GM19240 (cell line): ENCODE measurements at regions not wholly inside any gene's neighbourhood (a gene's known extent, or its start where the extent isn't known, plus 50 kb on each side); places are given as distances from the start of the nearest gene placed in this dataset.

ENCODE experiments used
- DNase-seq: peaks from one replicate; pipeline ENCODE4 v3.0.0; 2011; ENCODE audit warnings: low spot score; ENCODE audit not compliant: insufficient read length

DNA sequence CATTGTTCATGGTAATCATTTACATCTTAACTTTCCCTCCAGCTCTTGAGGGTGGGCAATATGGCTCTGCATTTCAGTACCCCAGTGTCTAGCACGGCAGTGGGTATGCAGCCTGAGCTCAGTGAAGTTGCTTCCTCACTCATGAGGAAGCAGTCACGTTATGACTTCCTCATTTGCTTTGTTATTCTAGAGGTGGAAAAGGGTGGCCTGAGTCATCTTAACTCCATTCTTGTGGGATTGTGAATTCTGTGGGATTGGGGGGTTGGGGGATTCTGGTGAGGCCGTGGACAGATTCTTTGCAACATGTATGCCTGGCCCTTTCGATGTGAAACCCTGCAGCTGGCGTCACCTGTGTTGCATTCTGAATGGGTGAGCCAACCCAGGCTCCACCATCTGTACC, 406.7 kb upstream of the ZNF507 start:
- no peak for DNase-seq

- DNase-seq, result no peak
These were observed 405.0 kb upstream of the ZNF507 start for GRCh38 chr19:31940396-31940795.

DNA sequence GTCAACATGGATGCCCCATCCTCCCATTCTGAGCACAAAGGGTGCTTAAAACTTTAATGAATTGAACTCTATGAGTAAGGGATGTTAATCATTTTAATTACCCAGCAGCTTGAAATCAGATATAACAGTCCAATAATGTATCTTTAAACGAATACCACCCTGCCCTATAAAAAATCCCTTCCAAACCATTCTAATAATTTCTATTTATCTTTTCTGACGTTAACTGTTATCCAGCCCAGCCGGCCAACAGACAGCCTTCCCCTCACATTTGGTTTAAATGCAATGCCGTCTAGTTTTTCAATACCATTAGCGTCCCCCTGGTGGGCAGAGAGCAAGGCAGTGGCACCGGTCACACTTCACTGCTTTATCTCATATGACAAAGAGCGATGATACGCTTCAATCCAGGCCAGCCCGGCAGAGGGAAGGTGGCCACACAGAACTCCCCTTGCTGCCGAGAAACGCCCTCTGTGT, 402.2 kb upstream of the ZNF507 start:
- DNase-seq, result no peak

- no peak for DNase-seq
These were observed 401.6 kb upstream of the ZNF507 start for GRCh38 chr19:31943778-31944177.

GRCh38 chr19:31944326-31944725, 401.1 kb upstream of the ZNF507 start:
- no peak for DNase-seq

- no peak for DNase-seq
These were observed 398.9 kb upstream of the ZNF507 start for GRCh38 chr19:31946491-31946890.

DNA sequence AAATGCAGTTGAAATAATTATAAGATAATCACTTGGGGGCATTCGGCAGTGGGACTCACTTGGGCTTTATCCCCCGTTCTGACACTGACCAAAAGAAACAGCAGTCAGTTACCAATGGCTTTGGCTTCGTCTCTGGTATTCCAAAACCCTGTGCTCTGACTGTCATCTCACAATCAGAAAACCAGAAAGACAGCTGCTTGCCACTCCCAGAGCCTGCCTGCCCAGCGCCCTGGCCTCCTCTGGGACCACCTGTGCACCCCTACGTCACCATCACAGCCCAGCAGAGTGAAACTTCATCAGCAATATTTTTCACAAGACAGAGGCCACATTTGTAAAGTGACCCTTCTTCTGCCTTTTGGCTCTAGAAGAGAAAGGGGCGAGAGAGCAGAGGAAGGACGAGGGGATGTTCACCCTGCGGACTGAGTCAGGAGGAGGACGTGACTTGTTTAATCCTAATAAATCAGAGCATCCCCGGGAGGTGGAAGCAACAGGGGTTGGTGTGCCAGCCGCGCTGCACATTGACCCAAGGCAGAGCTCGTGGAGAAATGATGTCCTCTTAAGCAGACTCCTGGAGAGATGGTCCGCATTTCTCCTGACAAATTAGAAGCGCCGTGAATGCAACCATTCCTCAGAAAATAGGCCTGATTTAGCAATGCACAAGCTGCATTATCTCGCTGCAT, 397.8 kb upstream of the ZNF507 start:
- DNase-seq, result no peak

DNA sequence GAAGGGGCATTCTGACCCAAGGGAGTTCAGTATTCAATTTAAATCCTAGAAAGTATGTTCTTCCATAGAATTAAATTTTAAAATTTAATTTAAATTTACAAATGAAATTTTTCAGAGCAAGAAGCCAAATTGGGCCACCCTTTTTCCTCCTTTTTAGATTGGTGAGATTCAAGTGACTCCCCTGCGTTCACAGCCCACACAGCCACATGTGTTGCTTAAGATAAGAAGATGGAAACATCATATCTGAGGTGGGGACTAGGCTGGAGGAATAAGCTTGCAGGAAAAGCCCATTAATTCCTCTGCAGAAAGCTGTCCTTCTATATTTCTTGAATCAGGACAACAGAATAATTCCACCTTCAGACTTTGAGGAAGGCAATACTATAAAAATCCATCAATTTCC, 392.7 kb upstream of the ZNF507 start:
- DNase-seq, result no peak

- DNase-seq, result no peak
These were observed 390.3 kb upstream of the ZNF507 start for GRCh38 chr19:31955061-31955460.

- no peak for DNase-seq
These were observed 389.5 kb upstream of the ZNF507 start for GRCh38 chr19:31955884-31956283.

- no peak for DNase-seq
These were observed 388.5 kb upstream of the ZNF507 start for GRCh38 chr19:31956771-31957392.

DNA sequence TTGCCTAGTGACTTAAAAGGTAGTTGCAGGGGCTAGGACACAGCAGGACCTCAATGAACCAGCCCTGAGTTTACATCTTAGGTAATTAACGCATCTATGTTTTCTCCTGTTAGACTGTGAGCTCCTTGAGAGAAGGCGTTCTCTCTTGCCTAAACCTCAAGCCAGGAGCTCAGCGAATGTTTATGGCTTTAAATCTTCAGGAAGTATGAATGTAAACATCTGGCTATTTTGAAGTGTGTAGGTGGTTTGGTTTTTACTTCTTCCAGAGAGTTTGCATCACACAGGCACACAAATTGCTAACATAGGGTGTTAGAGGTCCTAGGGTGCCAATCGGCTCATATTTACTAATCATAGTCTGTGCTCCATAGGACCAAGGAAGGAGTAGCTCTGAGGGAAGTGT, 387.7 kb upstream of the ZNF507 start:
- DNase-seq, result no peak

GRCh38 chr19:31959527-31960018, 385.8 kb upstream of the ZNF507 start:
- DNase-seq, result no peak

- no peak for DNase-seq
These were observed 384.9 kb upstream of the ZNF507 start for GRCh38 chr19:31960474-31960873.

DNA sequence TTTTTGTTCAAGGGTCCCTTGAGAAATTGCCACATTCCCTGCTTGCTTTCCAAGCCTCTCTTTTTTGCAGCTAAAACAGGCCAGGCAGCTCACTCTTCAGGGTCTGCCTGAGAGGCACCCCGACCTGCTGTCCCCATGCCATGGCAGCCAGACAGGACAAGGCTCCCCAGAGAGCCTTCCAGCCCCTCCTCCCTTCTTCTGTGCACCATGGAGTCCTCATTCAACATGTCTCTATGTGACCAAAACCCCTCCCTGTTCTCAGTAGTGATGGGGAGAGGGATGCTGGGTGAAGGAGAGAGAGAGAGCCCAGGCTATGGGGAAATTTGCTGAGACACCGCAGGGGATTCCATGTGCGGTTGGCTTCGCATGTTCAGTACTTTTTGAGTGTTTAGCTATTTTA, 384.2 kb upstream of the ZNF507 start:
- no peak for DNase-seq

DNA sequence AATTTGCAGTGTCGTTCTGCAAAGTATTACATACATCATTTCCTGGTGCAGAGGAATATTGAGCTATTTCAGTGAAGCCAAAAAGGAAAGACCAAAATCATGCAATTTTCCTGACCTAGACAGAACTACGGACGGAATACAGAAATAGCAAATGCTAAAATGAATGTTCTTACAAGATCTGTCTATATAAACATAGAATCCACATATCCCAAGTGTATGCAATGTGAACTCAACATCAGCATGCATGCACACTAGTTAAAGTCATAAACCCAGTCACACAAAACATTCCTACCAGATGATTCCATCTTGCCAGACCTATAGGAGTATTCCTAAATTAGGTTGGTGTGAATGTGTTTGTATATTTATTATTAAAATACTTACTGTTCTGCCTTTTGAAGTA, 383.7 kb upstream of the ZNF507 start:
- DNase-seq, result no peak

DNA sequence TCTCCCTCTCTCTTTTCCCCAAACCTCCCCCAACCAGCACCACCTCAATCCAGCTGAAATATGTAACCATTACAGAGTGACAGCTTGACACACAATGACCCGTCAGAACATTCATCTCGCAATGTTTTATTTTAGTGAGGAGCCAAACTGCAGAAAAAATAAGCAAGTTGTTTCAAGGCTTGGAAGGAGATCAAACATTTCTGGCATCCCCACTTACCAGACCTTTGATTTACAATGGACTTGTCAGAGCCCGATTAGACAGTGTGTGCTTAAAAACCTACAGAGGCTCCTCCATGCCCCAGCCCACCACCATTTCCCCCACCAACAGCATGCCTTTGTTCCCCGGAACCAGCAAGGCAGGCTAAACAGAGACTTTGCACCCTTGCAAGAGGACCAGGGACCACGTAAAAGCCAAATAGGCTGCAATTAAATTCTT, 382.8 kb upstream of the ZNF507 start:
- no peak for DNase-seq

GRCh38 chr19:31963746-31964145, 381.7 kb upstream of the ZNF507 start:
- no peak for DNase-seq

GRCh38 chr19:31969016-31969415, 376.4 kb upstream of the ZNF507 start:
- DNase-seq, result no peak

DNA sequence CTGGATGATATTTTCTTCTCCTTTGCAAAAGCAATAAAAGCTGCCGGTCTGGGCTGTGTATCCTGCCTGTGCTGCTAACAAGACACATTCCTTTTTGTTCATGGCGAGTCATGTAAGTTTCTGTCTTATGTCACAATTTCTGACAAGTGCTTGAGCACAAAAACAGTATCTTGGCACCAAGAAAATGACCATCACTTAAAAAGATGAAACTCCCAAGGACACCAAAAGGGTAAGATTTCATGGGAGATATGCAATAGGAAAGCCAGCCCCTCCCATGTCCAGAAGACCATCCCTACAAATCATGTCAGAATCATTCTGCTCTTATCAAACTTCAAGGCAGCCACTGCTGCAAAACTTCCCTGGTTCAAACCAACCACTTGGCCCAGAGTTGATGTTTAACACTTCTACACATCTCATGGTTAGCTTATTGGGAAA, 375.4 kb upstream of the ZNF507 start:
- no peak for DNase-seq

DNA sequence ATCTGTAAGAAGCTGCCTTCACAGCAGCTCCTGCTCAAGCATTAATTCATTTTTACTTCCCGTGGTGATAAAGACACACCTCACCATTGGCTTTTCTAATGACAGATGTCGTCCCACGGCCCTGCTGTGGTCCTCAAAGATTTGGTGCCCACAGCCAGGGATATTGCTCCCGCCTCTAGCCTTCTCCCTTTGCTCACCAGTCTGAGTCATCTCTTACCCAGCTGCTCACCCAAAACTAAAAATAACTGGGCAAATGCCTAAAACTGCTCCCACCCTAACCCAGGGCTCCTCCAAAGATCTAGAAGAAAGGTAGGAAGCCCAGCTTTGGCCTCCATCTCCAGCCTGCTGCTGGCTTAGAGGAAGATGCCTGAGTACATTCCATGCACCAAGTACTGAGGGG, 371.1 kb upstream of the ZNF507 start:
- DNase-seq, result no peak

GRCh38 chr19:31974941-31975340, 370.5 kb upstream of the ZNF507 start:
- no peak for DNase-seq

DNA sequence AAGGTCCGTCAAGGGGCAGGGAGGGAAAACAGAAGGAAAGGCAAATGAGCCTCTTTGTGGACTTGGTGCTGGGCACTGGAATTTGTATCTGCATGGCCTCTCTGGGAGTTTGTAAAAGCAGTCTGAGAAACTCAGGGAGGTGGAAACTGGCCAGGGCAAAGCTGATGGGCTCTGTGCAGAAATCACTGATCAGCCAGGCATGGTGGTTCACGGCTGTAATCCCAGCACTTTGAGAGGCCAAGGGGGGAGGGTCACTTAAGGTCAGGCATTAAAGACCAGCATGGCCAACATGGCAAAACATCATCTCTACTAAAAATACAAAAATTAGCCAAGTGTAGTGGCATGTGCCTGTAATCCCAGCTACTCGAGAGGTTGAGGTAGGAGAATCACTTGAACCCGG, 369.9 kb upstream of the ZNF507 start:
- DNase-seq, result no peak
